ENCODE measurements at regions not wholly inside any gene's neighbourhood (a gene's known extent, or its start where the extent isn't known, plus 50 kb on each side); places are given as distances from the start of the nearest gene placed in this dataset.

GRCh38 chr3:10678796-10679376 lies 137.1 kb upstream of the SLC6A11 start:
- CTCF ChIA-PET: interaction anchor here (0.7 to 1.3 kb wide), 2 partner anchors 11 to 59 kb away, joined by 3 to 4 read pairs; no protein-coding TSS in a partner anchor
- TF ChIP-seq RCOR1 (IDR thresholded peaks at IDR 0.05; ENCODE audit: low read length) (no peak), ELF1 (IDR thresholded peaks at IDR 0.05) (no peak), GABPA (IDR thresholded peaks at IDR 0.05; ENCODE audit: low read depth) (no peak), NFIC (IDR thresholded peaks at IDR 0.05; ENCODE audit: borderline replicate concordance) (no peak), FOSL2 (IDR thresholded peaks at IDR 0.05; ENCODE audit: borderline replicate concordance, low read depth) (no peak), EP300 (IDR thresholded peaks at IDR 0.05; ENCODE audit: borderline replicate concordance in 1 of 2, low read depth in 1 of 2, low read length in 1 of 2) (no peak), RXRA (IDR thresholded peaks at IDR 0.05; ENCODE audit: borderline replicate concordance, low read depth) (no peak), RAD21 (IDR thresholded peaks at IDR 0.05; ENCODE audit: low read length) (no peak), CHD2 (IDR thresholded peaks at IDR 0.05; ENCODE audit: low read length, partially characterized antibody) (no peak), RFX5 (IDR thresholded peaks at IDR 0.05; ENCODE audit: low read length) (no peak), NRF1 (IDR thresholded peaks at IDR 0.05; ENCODE audit: low read depth, low read length) (no peak), ZBTB33 (IDR thresholded peaks at IDR 0.05; ENCODE audit: borderline replicate concordance, low read depth) (no peak)

GRCh38 chr3:10680796-10681195 lies 135.2 kb upstream of the SLC6A11 start:
- TF ChIP-seq RFX5 (IDR thresholded peaks at IDR 0.05; ENCODE audit: low read length) (no peak), RAD21 (IDR thresholded peaks at IDR 0.05; ENCODE audit: low read length) (no peak), MEF2A (IDR thresholded peaks at IDR 0.05; ENCODE audit: borderline replicate concordance, low read depth) (no peak), EP300 (IDR thresholded peaks at IDR 0.05; ENCODE audit: borderline replicate concordance in 1 of 2, low read depth in 1 of 2, low read length in 1 of 2) (no peak), RCOR1 (IDR thresholded peaks at IDR 0.05; ENCODE audit: low read length) (no peak), CTCF (IDR thresholded peaks at IDR 0.05) (no peak), SIN3A (IDR thresholded peaks at IDR 0.05; ENCODE audit: borderline replicate concordance, low read depth, low read length) (no peak), ELF1 (IDR thresholded peaks at IDR 0.05) (no peak), TCF12 (IDR thresholded peaks at IDR 0.05) (no peak), POLR2AphosphoS5 (IDR thresholded peaks at IDR 0.05; ENCODE audit: low read depth, low read length) (no peak), NFIC (IDR thresholded peaks at IDR 0.05; ENCODE audit: borderline replicate concordance) (no peak), EZH2phosphoT487 (IDR thresholded peaks at IDR 0.05; ENCODE audit: borderline replicate concordance, low read depth) (no peak), GATA2 (CRISPR knock-in tag; IDR thresholded peaks at IDR 0.05) (no peak), YY1 (IDR thresholded peaks at IDR 0.05; ENCODE audit: low read depth) (no peak), PBX3 (IDR thresholded peaks at IDR 0.05) (no peak), JUND (IDR thresholded peaks at IDR 0.05) (no peak), USF2 (IDR thresholded peaks at IDR 0.05; ENCODE audit: borderline replicate concordance, low read depth, low read length) (no peak)
- CTCF ChIA-PET: interaction anchor here (1.5 kb wide), 1 partner anchor 59 kb away, joined by 3 read pairs; no protein-coding TSS in a partner anchor
- Histone ChIP-seq H3K9me3 (no peaks in the 10 kb centered on the region), H3F3A (replicated peaks; ENCODE audit: insufficient read depth) (no peaks in the 10 kb centered on the region), H3K36me3 (replicated peaks in 1 of 2; ENCODE audit: control insufficient read depth in 1 of 2, insufficient read depth in 2 of 2, low read length in 1 of 2) (no peaks in the 10 kb centered on the region), H3K4me3 (ENCODE audit: low read depth in 2 of 2, low read length in 1 of 2) (no peak overlapping the region), H3K4me2 (no peak overlapping the region), H4K20me1 (ENCODE audit: insufficient read depth) (no peaks in the 10 kb centered on the region), H3K4me1 (ENCODE audit: control insufficient read depth in 1 of 2, insufficient read depth in 2 of 2, low read depth in 1 of 2, low read length in 1 of 2) (no peaks in the 10 kb centered on the region), H3K9ac (no peak overlapping the region), H3K9me2 (no peaks in the 10 kb centered on the region), H3K27ac (ENCODE audit: low read depth in 2 of 2, low read length in 1 of 2) (no peak overlapping the region), H3K27me3 (ENCODE audit: insufficient read depth) (no peaks in the 10 kb centered on the region), H2AFZ (ENCODE audit: low read depth) (no peak overlapping the region), H3K79me2 (ENCODE audit: insufficient read depth) (no peaks in the 10 kb centered on the region)
- 65% methylated on average over 7 of the region's 7 CpGs for WGBS (ENCODE audit: low lambda C conversion rate)
- POLR2A ChIA-PET: no interaction called here
- no peak for DNase-seq

More at GRCh38 chr3:10678796-10679376, 137.1 kb upstream of the SLC6A11 start:
- H3K27me3 ChIP-seq (ENCODE audit: insufficient read depth): no peaks in the 10 kb centered on the region
- no peak overlapping the region for H3K9ac ChIP-seq
- H3K9me3 ChIP-seq: no peaks in the 10 kb centered on the region
- no peaks in the 10 kb centered on the region for H4K20me1 ChIP-seq (ENCODE audit: insufficient read depth)
- H3F3A ChIP-seq (replicated peaks; ENCODE audit: insufficient read depth): no peaks in the 10 kb centered on the region
- no peak overlapping the region for H2AFZ ChIP-seq (ENCODE audit: low read depth)
- H3K27ac ChIP-seq (ENCODE audit: low read depth in 2 of 2, low read length in 1 of 2): no peak overlapping the region
- no peaks in the 10 kb centered on the region for H3K79me2 ChIP-seq (ENCODE audit: insufficient read depth)
- no peaks in the 10 kb centered on the region for H3K36me3 ChIP-seq (replicated peaks in 1 of 2; ENCODE audit: control insufficient read depth in 1 of 2, insufficient read depth in 2 of 2, low read length in 1 of 2)
- POLR2A ChIA-PET: no interaction called here
- WGBS (ENCODE audit: low lambda C conversion rate): 12% methylated on average over 2 of the region's 2 CpGs
- no peaks in the 10 kb centered on the region for H3K9me2 ChIP-seq
- no peak overlapping the region for H3K4me3 ChIP-seq (ENCODE audit: low read depth in 2 of 2, low read length in 1 of 2)
- no peaks in the 10 kb centered on the region for H3K4me1 ChIP-seq (ENCODE audit: control insufficient read depth in 1 of 2, insufficient read depth in 2 of 2, low read depth in 1 of 2, low read length in 1 of 2)
- no peak for DNase-seq
- no peak overlapping the region for H3K4me2 ChIP-seq
